Activated T-helper 1 cell treated with anti-CD3 and anti-CD28 coated beads, Interleukin-12 subunit alpha, Interleukin-12 subunit beta, Interleukin-2, Interleukin-4 antibody, amounts not matched to agents 30 ng/mL and 10 ng/mL and 1 ng/mL, durations not matched to agents 14 hours and 24 hours and 36 hours (primary cell): ENCODE measurements at regions not wholly inside any gene's neighbourhood (a gene's known extent, or its start where the extent isn't known, plus 50 kb on each side); places are given as distances from the start of the nearest gene placed in this dataset.

Experiments
- DNase-seq: peaks from one replicate; pipeline ENCODE4 v3.0.0; 2021; ENCODE audit warnings: low spot score
- H3K27ac Mint-ChIP-seq: one replicate; pipeline ENCODE4 v1.8.0; 2021; ENCODE audit warnings: mild to moderate bottlenecking, mixed read lengths
- H3K27me3 Mint-ChIP-seq: one replicate; pipeline ENCODE4 v1.8.0; 2022; ENCODE audit warnings: mild to moderate bottlenecking, moderate library complexity, mixed read lengths; ENCODE audit not compliant: insufficient read depth
- H3K36me3 Mint-ChIP-seq: one replicate; pipeline ENCODE4 v1.8.0; 2021; ENCODE audit warnings: low read depth, mixed read lengths
- H3K4me1 Mint-ChIP-seq: one replicate; pipeline ENCODE4 v1.8.0; 2021; ENCODE audit warnings: low read depth, mixed read lengths
- H3K4me3 Mint-ChIP-seq: one replicate; pipeline ENCODE4 v1.8.0; 2021; ENCODE audit warnings: mild to moderate bottlenecking, moderate library complexity, mixed read lengths
- H3K9me3 Mint-ChIP-seq: one replicate; pipeline ENCODE4 v1.8.0; 2021; ENCODE audit warnings: mixed read lengths
- intact Hi-C: fragments of 100-400 bp; cut with micrococcal nuclease; formaldehyde crosslinking; loops from one replicate; pipeline ENCODE4 v1.15.1; 2024

DNA sequence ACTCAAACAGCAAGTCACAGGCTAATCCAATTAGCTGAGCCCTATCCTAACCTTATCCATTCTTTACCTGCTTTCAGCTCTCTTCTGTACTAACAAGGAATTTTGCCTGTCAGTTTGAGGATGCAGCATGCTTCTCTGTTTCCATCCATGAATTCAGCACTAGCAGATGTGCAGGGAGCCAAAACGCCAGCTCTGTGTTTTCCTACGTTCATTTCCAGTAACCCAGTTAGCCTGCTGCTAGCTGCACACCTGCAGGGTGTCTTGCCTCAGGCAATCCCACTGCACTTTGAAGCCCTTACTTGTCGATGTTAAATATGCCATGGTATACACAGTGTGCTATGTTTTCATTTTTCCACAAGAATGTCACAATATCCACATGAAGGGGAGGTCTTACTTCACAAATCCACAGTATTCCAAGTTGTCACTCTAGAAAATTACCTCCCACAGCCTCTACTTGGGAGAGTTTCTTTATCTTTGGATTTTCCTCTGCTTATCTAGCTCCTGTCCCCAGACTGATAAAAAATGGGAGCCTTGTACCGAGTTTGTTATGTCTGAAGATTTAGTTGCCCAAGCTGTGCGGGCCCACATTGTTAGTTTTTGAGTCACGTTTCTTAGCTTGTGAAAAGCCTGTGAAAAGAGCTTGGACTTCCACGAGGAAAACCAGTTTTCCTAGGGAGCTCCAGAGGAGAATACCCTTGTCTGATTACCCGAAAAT, 127.6 kb upstream of the HHIP start:
- Mint-ChIP-seq H3K4me3 (no peak overlapping the region), H3K9me3 (no peaks in the 10 kb centered on the region), H3K4me1 (no peaks in the 10 kb centered on the region), H3K27me3 (peaks cover 2% of the 10 kb centered on the region), H3K27ac (no peak overlapping the region), H3K36me3 (no peaks in the 10 kb centered on the region)
- no peak for DNase-seq
- intact Hi-C loops, result no loop called here

DNA sequence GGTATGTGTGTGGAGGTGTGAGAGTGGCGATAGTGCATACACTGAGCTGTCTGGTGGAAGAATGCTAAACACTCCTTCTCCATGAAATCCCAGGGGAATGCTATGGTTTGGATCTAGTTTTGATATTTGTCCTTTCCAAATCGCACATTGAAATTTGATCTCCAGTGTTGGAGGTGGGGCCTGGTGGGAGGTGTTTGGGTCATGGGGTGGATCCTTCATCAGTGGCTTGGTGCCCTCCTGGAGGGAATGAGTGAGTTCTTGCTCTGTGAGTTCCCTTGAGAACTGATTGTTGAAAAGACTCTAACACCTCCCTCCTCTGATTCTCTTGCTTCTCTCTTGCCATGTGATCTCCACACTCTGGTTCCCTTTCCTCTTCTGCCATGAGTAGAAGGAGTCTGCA, 114.1 kb upstream of the HHIP start:
- Mint-ChIP-seq H3K27ac (no peak overlapping the region), H3K36me3 (no peaks in the 10 kb centered on the region), H3K9me3 (no peaks in the 10 kb centered on the region), H3K4me3 (no peak overlapping the region), H3K27me3 (no peaks in the 10 kb centered on the region), H3K4me1 (no peaks in the 10 kb centered on the region)
- DNase-seq, result no peak
- intact Hi-C loops, result no loop called here

DNA sequence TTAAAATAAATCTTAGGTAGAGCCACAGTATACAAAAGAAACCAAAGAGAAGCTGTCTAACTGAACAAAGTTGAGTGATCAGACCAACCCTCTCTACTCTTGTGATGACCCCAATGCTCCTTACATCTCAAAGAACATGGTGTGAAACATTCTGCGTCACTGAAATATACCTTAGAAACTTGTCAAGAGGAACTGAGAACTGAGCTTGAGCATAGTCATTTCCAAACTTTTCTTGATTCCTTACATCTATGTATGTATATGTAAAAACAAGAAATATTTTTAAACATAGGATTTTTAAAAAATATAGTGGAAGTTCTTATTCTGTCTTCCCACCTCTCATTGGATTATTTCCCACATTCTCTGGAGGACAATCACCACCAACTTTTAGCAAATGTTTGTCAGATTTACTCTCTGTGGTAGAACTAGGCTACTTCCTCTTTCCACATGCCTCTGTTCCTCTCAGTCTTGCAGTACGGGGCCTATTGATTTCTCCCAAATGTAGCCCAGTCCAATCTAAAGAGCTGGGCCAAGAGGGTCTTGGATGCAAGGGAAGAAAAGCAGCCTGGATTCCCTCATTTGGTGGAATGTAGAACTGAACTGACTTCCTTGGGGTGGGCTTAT, 98.2 kb upstream of the HHIP start:
- H3K4me1 Mint-ChIP-seq, result no peaks in the 10 kb centered on the region
- no peaks in the 10 kb centered on the region for H3K36me3 Mint-ChIP-seq
- H3K4me3 Mint-ChIP-seq, result no peak overlapping the region
- no peaks in the 10 kb centered on the region for H3K27me3 Mint-ChIP-seq
- no peaks in the 10 kb centered on the region for H3K9me3 Mint-ChIP-seq
- no peak for DNase-seq
- no peak overlapping the region for H3K27ac Mint-ChIP-seq
- intact Hi-C loops, result no loop called here

DNA sequence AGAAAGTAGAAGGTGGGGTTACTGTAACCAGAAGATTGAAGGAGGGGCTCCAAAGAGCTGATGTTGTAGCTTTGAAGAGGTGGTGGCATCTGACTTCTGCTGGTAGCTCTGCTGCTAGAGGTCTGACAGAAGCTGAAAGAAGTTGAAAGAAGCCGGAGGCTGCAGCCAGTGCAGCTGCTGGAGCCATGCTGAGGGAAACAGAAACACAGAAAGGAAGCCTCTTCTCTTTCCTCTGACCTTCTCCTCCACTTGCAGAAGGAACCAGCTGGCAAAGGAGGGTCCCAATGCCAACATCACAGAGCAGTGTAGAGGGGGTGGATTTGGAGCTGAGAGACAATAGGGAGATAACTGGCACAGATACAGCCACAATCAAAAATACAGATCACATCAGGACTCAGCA, 89.3 kb upstream of the HHIP start:
- Mint-ChIP-seq H3K27ac (no peak overlapping the region), H3K27me3 (no peaks in the 10 kb centered on the region), H3K4me1 (no peaks in the 10 kb centered on the region), H3K9me3 (no peaks in the 10 kb centered on the region), H3K36me3 (no peaks in the 10 kb centered on the region), H3K4me3 (no peak overlapping the region)
- intact Hi-C loops, result no loop called here
- no peak for DNase-seq

DNA sequence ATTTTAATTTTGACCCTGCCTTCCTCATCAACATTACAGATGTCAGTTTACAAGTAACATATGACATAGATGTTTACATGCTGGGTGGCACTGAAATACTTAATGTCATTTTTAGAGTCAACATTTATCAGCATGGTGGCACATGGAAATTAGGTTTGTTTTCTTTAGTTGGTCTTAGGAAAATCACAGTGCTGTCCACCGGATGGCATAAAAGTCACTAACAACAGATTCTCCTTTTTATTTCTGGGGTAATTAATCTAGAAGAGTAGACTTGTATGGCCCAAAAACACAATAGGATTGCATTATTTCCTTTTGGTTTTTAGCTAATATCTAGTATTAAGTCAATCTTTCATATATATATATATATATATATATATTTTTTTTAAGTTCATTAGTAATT, 88.6 kb upstream of the HHIP start:
- H3K27ac Mint-ChIP-seq, result no peak overlapping the region
- intact Hi-C loops, result no loop called here
- H3K4me1 Mint-ChIP-seq, result no peaks in the 10 kb centered on the region
- no peaks in the 10 kb centered on the region for H3K9me3 Mint-ChIP-seq
- no peak for DNase-seq
- no peaks in the 10 kb centered on the region for H3K36me3 Mint-ChIP-seq
- no peak overlapping the region for H3K4me3 Mint-ChIP-seq
- no peaks in the 10 kb centered on the region for H3K27me3 Mint-ChIP-seq

DNA sequence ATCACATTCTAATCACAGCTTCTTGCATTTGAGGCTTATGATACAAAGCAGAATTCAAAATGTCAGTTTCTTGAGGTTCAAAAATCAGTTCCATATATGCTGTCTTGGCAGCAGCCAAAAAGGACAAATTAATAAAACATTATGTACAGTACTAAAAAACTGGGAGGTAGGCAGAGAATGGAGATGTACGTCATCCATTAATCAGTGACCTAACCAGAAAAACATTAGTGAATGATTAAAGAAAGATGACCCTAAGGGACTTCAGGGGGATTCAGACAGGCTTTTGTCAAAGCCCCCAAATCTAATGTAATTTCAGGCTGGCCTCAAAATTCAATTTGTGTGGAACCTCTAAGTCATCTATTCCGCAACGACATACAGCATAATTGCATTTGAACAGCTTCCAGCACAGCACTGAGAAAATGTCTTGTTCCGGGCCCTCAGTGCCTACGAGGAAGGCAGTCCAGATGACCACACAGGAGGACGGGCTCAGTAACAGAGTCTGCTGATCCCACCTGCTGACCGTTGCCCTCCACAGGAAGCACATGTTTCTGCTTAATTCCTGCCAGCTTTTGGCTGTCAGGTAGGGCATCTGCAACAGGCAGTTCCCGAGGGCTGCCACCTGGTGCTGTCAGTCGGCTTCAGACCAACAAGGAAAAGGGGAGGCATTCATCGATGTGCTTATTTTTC, 83.8 kb upstream of the HHIP start:
- Mint-ChIP-seq H3K9me3 (no peaks in the 10 kb centered on the region), H3K4me1 (no peaks in the 10 kb centered on the region), H3K27me3 (no peaks in the 10 kb centered on the region), H3K36me3 (no peaks in the 10 kb centered on the region), H3K27ac (no peak overlapping the region), H3K4me3 (no peak overlapping the region)
- DNase-seq, result no peak
- intact Hi-C loops, result no loop called here

DNA sequence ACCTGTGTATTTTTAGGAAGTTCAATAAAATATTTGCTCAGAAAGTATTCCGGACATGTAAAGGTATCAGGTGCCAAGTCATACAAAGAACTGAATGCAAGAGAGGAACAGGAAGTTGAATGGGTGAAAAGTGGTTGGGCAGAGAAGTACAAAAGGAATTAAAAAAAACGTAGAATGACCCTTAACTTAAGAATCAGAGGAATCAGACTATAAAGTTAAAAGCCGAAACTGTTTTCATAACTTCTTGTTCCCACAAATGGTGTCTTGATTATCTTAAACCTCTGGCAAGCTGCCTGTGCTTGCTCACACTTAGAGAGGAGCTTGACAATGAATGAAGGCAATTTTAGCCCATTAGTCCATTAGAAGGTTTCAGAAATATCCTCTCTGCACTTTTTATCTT, 81.6 kb upstream of the HHIP start:
- DNase-seq, result no peak
- intact Hi-C loops, result no loop called here
- Mint-ChIP-seq H3K9me3 (no peaks in the 10 kb centered on the region), H3K36me3 (no peaks in the 10 kb centered on the region), H3K4me1 (no peaks in the 10 kb centered on the region), H3K27ac (no peak overlapping the region), H3K4me3 (no peak overlapping the region), H3K27me3 (no peaks in the 10 kb centered on the region)

DNA sequence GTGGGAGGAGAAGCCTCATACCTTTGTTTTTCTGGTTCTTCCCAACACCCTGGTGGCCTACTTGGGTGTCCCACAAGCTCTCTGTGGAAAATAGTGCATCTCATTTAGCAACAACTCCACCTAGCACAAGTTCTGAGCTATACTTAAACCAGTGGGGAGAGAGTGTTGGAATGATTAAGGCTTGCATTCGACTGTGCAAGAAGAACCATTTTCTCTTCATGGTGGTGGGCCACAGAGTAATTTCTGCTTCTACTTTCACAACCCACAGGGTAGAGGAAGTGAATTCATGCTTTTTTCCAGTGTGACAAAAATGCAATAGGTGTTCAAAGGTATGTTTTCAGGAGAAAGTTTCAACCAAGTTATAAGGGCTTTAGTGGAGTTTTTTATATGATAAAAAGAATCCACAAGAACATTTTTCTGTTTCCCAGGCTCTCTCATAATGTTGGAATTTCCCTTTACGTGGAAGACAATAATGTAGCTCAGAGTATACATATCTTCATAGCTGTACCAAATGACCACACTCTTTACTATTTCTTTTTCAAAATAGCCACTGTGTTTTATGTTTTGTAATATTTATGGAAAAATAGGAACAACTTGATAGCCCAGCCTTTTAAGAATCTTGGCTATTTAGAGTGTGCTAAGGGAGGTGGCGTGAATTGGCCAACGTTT, 80.3 kb upstream of the HHIP start:
- no peaks in the 10 kb centered on the region for H3K36me3 Mint-ChIP-seq
- H3K4me1 Mint-ChIP-seq, result no peaks in the 10 kb centered on the region
- no peak overlapping the region for H3K27ac Mint-ChIP-seq
- H3K9me3 Mint-ChIP-seq, result no peaks in the 10 kb centered on the region
- H3K27me3 Mint-ChIP-seq, result no peaks in the 10 kb centered on the region
- no peak for DNase-seq
- no peak overlapping the region for H3K4me3 Mint-ChIP-seq
- intact Hi-C loops, result no loop called here

DNA sequence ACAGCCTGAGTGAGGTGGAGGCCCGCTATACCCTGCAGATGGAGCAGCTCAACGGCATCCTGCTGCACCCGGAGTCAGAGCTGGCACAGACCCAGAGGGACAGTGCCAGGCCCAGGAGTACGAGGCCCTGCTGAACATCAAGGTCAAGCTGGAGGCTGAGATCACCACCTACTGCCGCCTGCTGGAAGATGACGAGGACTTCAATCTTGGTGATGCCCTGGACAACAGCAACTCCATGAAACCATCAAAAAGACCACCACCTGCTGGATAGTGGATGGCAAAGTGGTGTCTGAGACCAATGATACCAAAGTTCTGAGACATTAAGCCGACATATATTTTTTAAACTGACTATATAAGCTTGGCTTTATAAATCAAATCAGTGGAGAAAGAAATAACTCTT, 73.3 kb upstream of the HHIP start:
- Mint-ChIP-seq H3K9me3 (no peaks in the 10 kb centered on the region), H3K27ac (no peak overlapping the region), H3K27me3 (no peaks in the 10 kb centered on the region), H3K4me1 (no peaks in the 10 kb centered on the region), H3K4me3 (no peak overlapping the region), H3K36me3 (no peaks in the 10 kb centered on the region)
- DNase-seq, result no peak
- intact Hi-C loops, result no loop called here

DNA sequence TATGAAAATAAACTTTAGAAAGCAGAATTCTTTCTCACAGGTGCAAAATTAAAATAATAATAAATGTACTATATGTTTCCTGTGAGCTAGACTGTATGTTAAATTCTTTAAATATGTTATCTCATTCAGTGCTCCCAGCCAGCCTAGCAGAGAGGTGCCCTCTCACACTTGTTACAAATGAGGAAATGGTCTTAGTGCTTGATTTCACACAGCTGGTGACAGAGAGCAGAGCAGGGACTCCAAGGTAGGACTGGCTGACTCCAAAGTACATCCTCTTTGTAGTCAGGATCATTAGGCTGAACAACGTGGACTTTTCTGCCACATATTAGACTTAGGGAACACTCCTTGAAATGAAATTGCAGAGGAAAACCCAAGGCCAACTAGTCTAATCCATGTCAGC, 72.0 kb upstream of the HHIP start:
- no peaks in the 10 kb centered on the region for H3K4me1 Mint-ChIP-seq
- no peaks in the 10 kb centered on the region for H3K36me3 Mint-ChIP-seq
- no peak for DNase-seq
- H3K4me3 Mint-ChIP-seq, result no peak overlapping the region
- H3K27ac Mint-ChIP-seq, result no peak overlapping the region
- H3K27me3 Mint-ChIP-seq, result no peaks in the 10 kb centered on the region
- H3K9me3 Mint-ChIP-seq, result no peaks in the 10 kb centered on the region
- intact Hi-C loops, result no loop called here

DNA sequence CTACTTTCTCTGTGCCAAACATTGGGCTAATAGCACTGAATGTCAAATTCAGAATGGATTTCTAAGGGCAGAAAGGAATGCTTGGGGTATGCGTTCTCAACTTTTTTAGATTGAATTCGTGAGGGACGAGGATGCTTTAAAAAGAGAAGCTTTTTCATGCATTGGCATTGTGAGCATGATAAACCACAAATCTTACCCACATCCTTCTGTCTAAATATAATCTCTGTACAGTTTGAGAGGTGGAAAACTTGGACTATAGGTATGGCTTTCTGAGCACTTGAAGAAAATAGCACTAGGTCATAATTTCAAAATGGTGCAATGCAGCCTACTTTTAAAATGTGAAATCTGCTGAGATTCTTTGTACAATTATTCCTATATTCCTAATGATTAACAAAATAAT, 71.4 kb upstream of the HHIP start:
- no peak overlapping the region for H3K4me3 Mint-ChIP-seq
- H3K27me3 Mint-ChIP-seq, result no peaks in the 10 kb centered on the region
- no peaks in the 10 kb centered on the region for H3K9me3 Mint-ChIP-seq
- H3K4me1 Mint-ChIP-seq, result no peaks in the 10 kb centered on the region
- DNase-seq, result no peak
- H3K27ac Mint-ChIP-seq, result no peak overlapping the region
- H3K36me3 Mint-ChIP-seq, result no peaks in the 10 kb centered on the region
- intact Hi-C loops, result no loop called here

DNA sequence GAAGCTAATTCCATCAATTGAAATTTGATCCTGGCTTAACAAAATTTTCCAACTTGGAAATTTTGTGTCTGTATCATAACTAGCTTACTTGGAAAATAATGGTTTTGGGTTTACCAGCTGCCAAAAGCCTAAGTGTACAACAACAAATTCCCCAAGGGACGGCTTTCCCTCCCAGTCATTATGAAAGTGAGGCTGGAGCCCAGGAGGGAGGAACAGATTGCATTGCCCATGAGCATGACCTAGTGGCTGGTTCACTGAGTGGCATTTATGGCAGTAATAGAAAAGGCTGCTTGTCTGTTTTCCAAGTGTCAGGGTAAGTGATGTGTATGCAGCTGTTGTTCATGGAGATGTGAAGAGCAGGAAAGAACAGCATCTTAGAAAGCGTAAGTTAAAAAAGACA, 70.8 kb upstream of the HHIP start:
- DNase-seq, result no peak
- no peak overlapping the region for H3K4me3 Mint-ChIP-seq
- no peaks in the 10 kb centered on the region for H3K36me3 Mint-ChIP-seq
- H3K4me1 Mint-ChIP-seq, result no peaks in the 10 kb centered on the region
- no peaks in the 10 kb centered on the region for H3K27me3 Mint-ChIP-seq
- H3K9me3 Mint-ChIP-seq, result no peaks in the 10 kb centered on the region
- no peak overlapping the region for H3K27ac Mint-ChIP-seq
- intact Hi-C loops, result no loop called here

DNA sequence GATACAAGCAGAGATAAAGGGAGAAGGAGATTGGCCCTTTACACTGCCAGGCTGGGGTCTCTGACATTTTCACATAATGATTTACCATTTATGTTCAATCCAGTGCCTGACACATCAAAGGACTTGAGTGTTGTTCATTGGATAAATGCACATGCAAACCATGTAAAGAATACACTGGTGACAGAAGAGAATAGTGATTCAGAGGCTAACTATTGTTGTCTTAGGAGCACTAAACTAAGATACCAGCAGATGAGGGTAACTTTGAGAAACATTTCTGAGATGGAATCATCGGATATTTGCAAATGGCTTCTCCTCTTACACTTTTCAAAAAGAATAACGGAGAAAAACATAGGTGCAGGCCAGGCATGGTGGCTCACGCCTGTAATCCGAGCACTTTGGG, 67.3 kb upstream of the HHIP start:
- intact Hi-C loops, result no loop called here
- no peak overlapping the region for H3K4me3 Mint-ChIP-seq

More for the DNA sequence above, 67.3 kb upstream of the HHIP start:
- H3K27me3 Mint-ChIP-seq, result peaks cover 2% of the 10 kb centered on the region
- no peaks in the 10 kb centered on the region for H3K36me3 Mint-ChIP-seq
- H3K9me3 Mint-ChIP-seq, result no peaks in the 10 kb centered on the region
- H3K27ac Mint-ChIP-seq, result no peak overlapping the region
- H3K4me1 Mint-ChIP-seq, result no peaks in the 10 kb centered on the region
- no peak for DNase-seq
